HG03103 (cell line): ENCODE measurements at regions not wholly inside any gene's neighbourhood (a gene's known extent, or its start where the extent isn't known, plus 50 kb on each side); places are given as distances from the start of the nearest gene placed in this dataset.

Experiments
- ATAC-seq: cut with Tn5 transposase; IDR thresholded peaks from one replicate; pipeline ENCODE4 v1.9.1; 2021; ENCODE audit warnings: low read depth; ENCODE audit not compliant: unreplicated experiment

- ATAC-seq = no peak
These were observed 527.7 kb upstream of the TMPRSS15 start for GRCh38 chr21:18931237-18931636.

- ATAC-seq = no peak
These were observed 533.8 kb upstream of the TMPRSS15 start for GRCh38 chr21:18937337-18937736.

GRCh38 chr21:18940791-18941190 lies 537.2 kb upstream of the TMPRSS15 start:
- no peak for ATAC-seq

GRCh38 chr21:18950045-18950740 lies 546.6 kb upstream of the TMPRSS15 start:
- no peak for ATAC-seq

- no peak for ATAC-seq
These were observed 547.9 kb upstream of the TMPRSS15 start for GRCh38 chr21:18951271-18952038.

- no peak for ATAC-seq
These were observed 550.9 kb upstream of the TMPRSS15 start for GRCh38 chr21:18954441-18954844.

GRCh38 chr21:18959817-18960216 lies 556.2 kb upstream of the TMPRSS15 start:
- no peak for ATAC-seq

GRCh38 chr21:18960306-18960705 lies 556.7 kb upstream of the TMPRSS15 start:
- ATAC-seq = no peak

- ATAC-seq = no peak
These were observed 566.8 kb upstream of the TMPRSS15 start for GRCh38 chr21:18970416-18970815.

GRCh38 chr21:18970941-18971340 lies 567.4 kb upstream of the TMPRSS15 start:
- ATAC-seq = no peak

- ATAC-seq = no peak
These were observed 582.0 kb upstream of the TMPRSS15 start for GRCh38 chr21:18985584-18985983.

GRCh38 chr21:18986197-18986596 lies 582.6 kb upstream of the TMPRSS15 start:
- no peak for ATAC-seq

- ATAC-seq = no peak
These were observed 584.0 kb upstream of the TMPRSS15 start for GRCh38 chr21:18987520-18988026.

GRCh38 chr21:18989953-18990495 lies 586.4 kb upstream of the TMPRSS15 start:
- no peak for ATAC-seq

- no peak for ATAC-seq
These were observed 588.3 kb upstream of the TMPRSS15 start for GRCh38 chr21:18991846-18992245.

GRCh38 chr21:19010251-19010650 lies 606.7 kb upstream of the TMPRSS15 start:
- ATAC-seq = no peak

GRCh38 chr21:19010996-19011395 lies 607.4 kb upstream of the TMPRSS15 start:
- ATAC-seq = no peak

GRCh38 chr21:19011451-19011850 lies 607.9 kb upstream of the TMPRSS15 start:
- ATAC-seq = no peak

- no peak for ATAC-seq
These were observed 610.3 kb upstream of the TMPRSS15 start for GRCh38 chr21:19013916-19014315.

GRCh38 chr21:19018529-19018928 lies 614.9 kb upstream of the TMPRSS15 start:
- ATAC-seq = no peak

- no peak for ATAC-seq
These were observed 619.4 kb upstream of the TMPRSS15 start for GRCh38 chr21:19022978-19023377.

GRCh38 chr21:19026911-19027310 lies 623.3 kb upstream of the TMPRSS15 start:
- ATAC-seq = no peak
